ENCODE measurements at regions not wholly inside any gene's neighbourhood (a gene's known extent, or its start where the extent isn't known, plus 50 kb on each side); places are given as distances from the start of the nearest gene placed in this dataset.

- Histone ChIP-seq H3K79me1 (ENCODE audit: low read depth, low read length) (no peaks in the 10 kb centered on the region), H4K20me1 (replicated peaks in 1 of 2; ENCODE audit: control insufficient read depth in 1 of 2, insufficient read depth in 2 of 2, low read length in 2 of 2) (no peaks in the 10 kb centered on the region), H2AK5ac (ENCODE audit: low read depth, low read length) (no peak overlapping the region), H3K27me3 (replicated peaks in 1 of 4; ENCODE audit: control insufficient read depth in 3 of 4, extremely low read depth in 1 of 4, insufficient read depth in 3 of 4, low read length in 3 of 4) (no peaks in the 10 kb centered on the region), H3K23me2 (ENCODE audit: low read depth, low read length) (no peaks in the 10 kb centered on the region), H3K23ac (ENCODE audit: insufficient read length) (no peak overlapping the region), H2BK12ac (ENCODE audit: low read depth, low read length) (no peak overlapping the region), H3K18ac (ENCODE audit: extremely low read depth, low read length) (no peak overlapping the region), H4K5ac (ENCODE audit: insufficient read length, low read depth, low read length) (no peak overlapping the region), H2BK20ac (ENCODE audit: low read length) (no peak overlapping the region), H2AFZ (ENCODE audit: low read length) (no peak overlapping the region), H3K4me3 (ENCODE audit: extremely low read depth in 1 of 4, insufficient read depth in 2 of 4, low read depth in 3 of 4, low read length in 4 of 4) (no peak overlapping the region), H2BK5ac (ENCODE audit: low read depth, low read length) (no peak overlapping the region), H4K91ac (replicated peaks; ENCODE audit: insufficient read length, low read length) (no peak overlapping the region), H4K8ac (ENCODE audit: extremely low read depth, insufficient read depth, low read length) (no peak overlapping the region), H2BK15ac (ENCODE audit: low read length) (no peak overlapping the region), H3K4me2 (ENCODE audit: insufficient read depth in 1 of 2, low read depth in 2 of 2, low read length in 2 of 2) (no peak overlapping the region), H3K56ac (replicated peaks; ENCODE audit: insufficient read length, low read depth, low read length) (no peak overlapping the region), H2BK120ac (replicated peaks; ENCODE audit: low read depth, low read length) (no peak overlapping the region), H3K4ac (replicated peaks; ENCODE audit: insufficient read length, low read depth, low read length) (no peak overlapping the region), H3K9me3 (ENCODE audit: insufficient read depth in 2 of 2, low read depth in 1 of 2, low read length in 1 of 2) (no peaks in the 10 kb centered on the region), H3K9ac (replicated peaks in 1 of 4; ENCODE audit: extremely low read depth in 1 of 4, low read depth in 3 of 4, low read length in 3 of 4) (no peak overlapping the region), H3K14ac (ENCODE audit: insufficient read length) (no peak overlapping the region), H3K27ac (ENCODE audit: low read depth, low read length) (no peak overlapping the region), H3K36me3 (ENCODE audit: control insufficient read depth in 2 of 4, insufficient read depth in 4 of 4, low read length in 3 of 4) (no peaks in the 10 kb centered on the region), H3K4me1 (replicated peaks in 1 of 4; ENCODE audit: control insufficient read depth in 3 of 4, insufficient read depth in 4 of 4, low read length in 3 of 4) (no peaks in the 10 kb centered on the region), H3K79me2 (ENCODE audit: control insufficient read depth in 1 of 2, insufficient read depth in 2 of 2, low read length in 2 of 2) (no peaks in the 10 kb centered on the region)
- POLR2A ChIA-PET (ENCODE audit: partially characterized antibody): no interaction called here
- no peak for DNase-seq (ENCODE audit: low read depth in 1 of 2, low spot score in 2 of 2)
- 95% methylated on average over 9 of the region's 9 CpGs; no CpG with 5 or more reads in 1 of the 2 experiments for WGBS, 2 experiments (ENCODE audit: extremely low coverage in 1 of 2, insufficient coverage in 1 of 2, insufficient read length in 1 of 2, insufficient replicate concordance in 2 of 2, low coverage in 1 of 2, low lambda C conversion rate in 2 of 2, missing lambda C conversion rate in 1 of 2)
- no peak for FAIRE-seq
- CTCF ChIA-PET (ENCODE audit: partially characterized antibody): interaction anchor here (1.7 to 1.9 kb wide), 2 partner anchors 13 to 694 kb away, joined by 4 to 7 read pairs; no protein-coding TSS in a partner anchor
- no peak for TF ChIP-seq E2F6 (IDR thresholded peaks at IDR 0.05)
- no peak for TF ChIP-seq ASH2L (IDR thresholded peaks at IDR 0.05; ENCODE audit: low read length)
- no peak for TF ChIP-seq EGR1 (IDR thresholded peaks at IDR 0.05; ENCODE audit: borderline replicate concordance, low read depth, low read length)
- TF ChIP-seq CTCF (IDR thresholded peaks at IDR 0.05; ENCODE audit: control extremely low read depth in 1 of 3, insufficient read depth in 1 of 3, low read depth in 1 of 3, low read length in 3 of 3): no peak
- no peak for TF ChIP-seq CEBPB (IDR thresholded peaks at IDR 0.05; ENCODE audit: low read depth, low read length)
- TF ChIP-seq ZNF274 (IDR thresholded peaks at IDR 0.05; ENCODE audit: borderline replicate concordance, extremely low read depth, low read length): no peak
- no peak for TF ChIP-seq POLR2A (IDR thresholded peaks at IDR 0.05; ENCODE audit: control extremely low read depth in 1 of 2, low read depth in 2 of 2, low read length in 2 of 2)
- no peak for TF ChIP-seq BACH1 (IDR thresholded peaks at IDR 0.05; ENCODE audit: low read length)
- no peak for TF ChIP-seq CHD1 (IDR thresholded peaks at IDR 0.05; ENCODE audit: low read depth, low read length)
- TF ChIP-seq MAX (IDR thresholded peaks at IDR 0.05): no peak
- no peak for TF ChIP-seq PHF8 (conservative IDR thresholded peaks at IDR 0.05; ENCODE audit: low read depth, low read length)
- no peak for TF ChIP-seq YY1 (IDR thresholded peaks at IDR 0.05; ENCODE audit: low read depth, low read length)
Observed at GRCh38 chr7:85736085-85736484, 549.2 kb upstream of the SEMA3D start.

All from H1 (cell line).